ENCODE measurements at regions not wholly inside any gene's neighbourhood (a gene's known extent, or its start where the extent isn't known, plus 50 kb on each side); places are given as distances from the start of the nearest gene placed in this dataset.

- intact Hi-C loops (cut with DNase I), result no loop called here
- TF ChIP-seq CTCF (IDR thresholded peaks at IDR 0.05), result no peak
- peaks cover 0 to 25% (median 10%) of the 10 kb centered on the region in 3 donors for H3K27me3 ChIP-seq (ENCODE audit: insufficient read depth in 3 of 3, low read length in 2 of 3)
Measured at GRCh38 chr11:71304491-71304890, 52.1 kb upstream of the SHANK2 start.

GRCh38 chr11:71304045-71304444, 51.7 kb upstream of the SHANK2 start:
- H3K27me3 ChIP-seq (ENCODE audit: insufficient read depth in 3 of 3, low read length in 2 of 3), result peaks cover 0 to 25% (median 13%) of the 10 kb centered on the region in 3 donors
- no peak for TF ChIP-seq CTCF (IDR thresholded peaks at IDR 0.05)
- DNase-seq, result no peak
- no peaks in the 10 kb centered on the region for H3K4me1 ChIP-seq
- no peak for ATAC-seq
- 95 to 100% (median 98%) methylated on average over 1 of the region's 1 CpG for WGBS, 3 donors
- H3K27ac ChIP-seq, result no peak overlapping the region
- no peaks in the 10 kb centered on the region for H3K9me3 ChIP-seq
- no peak overlapping the region for H3K4me3 ChIP-seq
- H3K36me3 ChIP-seq (ENCODE audit: insufficient read depth in 1 of 2, low read depth in 1 of 2), result no peaks in the 10 kb centered on the region
- intact Hi-C loops (cut with DNase I), result no loop called here

More at GRCh38 chr11:71304491-71304890, 52.1 kb upstream of the SHANK2 start:
- H3K27ac ChIP-seq, result no peak overlapping the region
- WGBS, 3 donors, result 91 to 95% (median 95%) methylated on average over 3 of the region's 3 CpGs
- H3K36me3 ChIP-seq (ENCODE audit: insufficient read depth in 1 of 2, low read depth in 1 of 2), result no peaks in the 10 kb centered on the region
- H3K4me1 ChIP-seq, result no peaks in the 10 kb centered on the region
- H3K4me3 ChIP-seq, result no peak overlapping the region
- ATAC-seq, result no peak
- H3K9me3 ChIP-seq, result no peaks in the 10 kb centered on the region
- DNase-seq, result no peak

GRCh38 chr11:71302911-71303310, 50.5 kb upstream of the SHANK2 start:
- ATAC-seq (no peak), DNase-seq (no peak)
- no peaks in the 10 kb centered on the region for H3K9me3 ChIP-seq
- no peak overlapping the region for H3K4me3 ChIP-seq
- intact Hi-C loops (cut with DNase I), result no loop called here
- WGBS, 3 donors, result 64 to 86% (median 65%) methylated on average over 2 of the region's 2 CpGs
- peaks cover 0 to 25% (median 14%) of the 10 kb centered on the region in 3 donors for H3K27me3 ChIP-seq (ENCODE audit: insufficient read depth in 3 of 3, low read length in 2 of 3)
- H3K4me1 ChIP-seq, result no peaks in the 10 kb centered on the region
- no peak overlapping the region for H3K27ac ChIP-seq
- TF ChIP-seq CTCF (IDR thresholded peaks at IDR 0.05), result no peak
- H3K36me3 ChIP-seq (ENCODE audit: insufficient read depth in 1 of 2, low read depth in 1 of 2), result no peaks in the 10 kb centered on the region

- DNase-seq (no peak), ATAC-seq (no peak)
- Histone ChIP-seq H3K4me1 (no peaks in the 10 kb centered on the region), H3K27me3 (ENCODE audit: insufficient read depth in 3 of 3, low read length in 2 of 3) (peaks cover 0 to 25% (median 14%) of the 10 kb centered on the region in 3 donors), H3K9me3 (no peaks in the 10 kb centered on the region), H3K27ac (no peak overlapping the region), H3K36me3 (ENCODE audit: insufficient read depth in 1 of 2, low read depth in 1 of 2) (no peaks in the 10 kb centered on the region), H3K4me3 (no peak overlapping the region)
- TF ChIP-seq CTCF (IDR thresholded peaks at IDR 0.05), result no peak
- intact Hi-C loops (cut with DNase I), result no loop called here
- 76 to 95% (median 86%) methylated on average over 1 of the region's 1 CpG for WGBS, 3 donors
Measured at GRCh38 chr11:71302534-71302909, 50.1 kb upstream of the SHANK2 start.
